H9 (cell line): ENCODE measurements at regions not wholly inside any gene's neighbourhood (a gene's known extent, or its start where the extent isn't known, plus 50 kb on each side); places are given as distances from the start of the nearest gene placed in this dataset.

ENCODE experiments used
- DNase-seq: peaks from one replicate; pipeline ENCODE4 v3.0.0-alpha.2; 2017
- H2AFZ ChIP-seq: one replicate; pipeline ENCODE4 v1.6.1; 2013; ENCODE audit warnings: mild to moderate bottlenecking, low read length, control low read depth, moderate library complexity
- H2AK5ac ChIP-seq: 2 replicates; pipeline ENCODE4 v1.6.1; 2013; ENCODE audit warnings: low read length, control low read depth, mixed read lengths; ENCODE audit not compliant: insufficient read length
- H2BK120ac ChIP-seq: one replicate; pipeline ENCODE4 v1.6.1; 2013; ENCODE audit warnings: low read depth, mild to moderate bottlenecking, low read length, control low read depth, inconsistent platforms; ENCODE audit not compliant: poor library complexity, severe bottlenecking
- H2BK12ac ChIP-seq: 2 replicates; pipeline ENCODE4 v1.6.1; 2013; ENCODE audit warnings: low read length, control low read depth, mixed read lengths, low read depth; ENCODE audit not compliant: insufficient read length
- H2BK15ac ChIP-seq: 2 replicates; pipeline ENCODE4 v1.6.1; 2013; ENCODE audit warnings: low read depth, low read length, control low read depth
- H2BK20ac ChIP-seq: one replicate; pipeline ENCODE4 v1.6.1; 2013; ENCODE audit warnings: low read depth, mild to moderate bottlenecking, low read length, control low read depth, inconsistent platforms; ENCODE audit not compliant: poor library complexity, severe bottlenecking
- H2BK5ac ChIP-seq: 2 replicates; pipeline ENCODE4 v1.6.1; 2013; ENCODE audit warnings: low read length, control low read depth, mixed read lengths; ENCODE audit not compliant: insufficient read length
- H3K14ac ChIP-seq: 2 replicates; pipeline ENCODE4 v1.6.1; 2013; ENCODE audit warnings: low read length, control low read depth; ENCODE audit not compliant: insufficient read depth
- H3K18ac ChIP-seq: 2 replicates; pipeline ENCODE4 v1.6.1; 2013; ENCODE audit warnings: low read depth, mild to moderate bottlenecking, mixed read lengths, low read length, control low read depth; ENCODE audit not compliant: insufficient read length
- H3K23ac ChIP-seq: 2 replicates; pipeline ENCODE4 v1.6.1; 2013; ENCODE audit warnings: low read length, control low read depth, mixed read lengths, low read depth; ENCODE audit not compliant: insufficient read length
- H3K23me2 ChIP-seq: 2 replicates; pipeline ENCODE4 v1.6.1; 2013; ENCODE audit warnings: low read depth, mild to moderate bottlenecking, mixed read lengths, low read length, control low read depth; ENCODE audit not compliant: insufficient read length, poor library complexity, severe bottlenecking
- H3K27ac ChIP-seq: 2 replicates; pipeline ENCODE4 v1.5.1; 2013; ENCODE audit warnings: low read length, control low read depth, mixed read lengths, low read depth; ENCODE audit not compliant: insufficient read length
- H3K27me3 ChIP-seq: 2 replicates; pipeline ENCODE4 v1.6.1; 2013; ENCODE audit warnings: low read length, control low read depth, inconsistent platforms; ENCODE audit not compliant: insufficient read depth
- H3K4ac ChIP-seq: 2 replicates; pipeline ENCODE4 v1.6.1; 2013; ENCODE audit warnings: low read depth, mild to moderate bottlenecking, control low read depth, inconsistent platforms, low read length, moderate library complexity
- H3K4me1 ChIP-seq: 2 replicates; pipeline ENCODE4 v1.6.1; 2013; ENCODE audit warnings: low read length, control low read depth, inconsistent platforms; ENCODE audit not compliant: insufficient read depth
- H3K4me2 ChIP-seq: 2 replicates; pipeline ENCODE4 v1.6.1; 2013; ENCODE audit warnings: low read length, control low read depth, mixed read lengths; ENCODE audit not compliant: insufficient read length, insufficient read depth
- H3K56ac ChIP-seq: 2 replicates; pipeline ENCODE4 v1.6.1; 2013; ENCODE audit warnings: low read depth, mild to moderate bottlenecking, mixed read lengths, low read length, control low read depth; ENCODE audit not compliant: insufficient read length
- H3K79me1 ChIP-seq: 2 replicates; pipeline ENCODE4 v1.6.1; 2013; ENCODE audit warnings: low read depth, mild to moderate bottlenecking, moderate library complexity, low read length, control low read depth, inconsistent platforms; ENCODE audit not compliant: insufficient read depth, poor library complexity, severe bottlenecking
- H3K79me2 ChIP-seq: 2 replicates; pipeline ENCODE4 v1.6.1; 2013; ENCODE audit warnings: low read length, control low read depth, inconsistent platforms; ENCODE audit not compliant: insufficient read depth
- H3K9ac ChIP-seq: 2 replicates; pipeline ENCODE4 v1.6.1; 2013; ENCODE audit warnings: low read length, control low read depth, mixed read lengths; ENCODE audit not compliant: insufficient read length; ENCODE audit errors: extremely low read depth
- H3K9me3 ChIP-seq: one replicate; pipeline ENCODE4 v1.6.1; 2013; ENCODE audit warnings: low read depth, low read length, inconsistent platforms; ENCODE audit not compliant: control insufficient read depth
- H3T11ph ChIP-seq: one replicate; pipeline ENCODE4 v1.6.1; 2013; ENCODE audit warnings: mild to moderate bottlenecking, low read length, control low read depth, inconsistent platforms
- H4K20me1 ChIP-seq: one replicate; pipeline ENCODE4 v1.6.1; 2013; ENCODE audit not compliant: control insufficient read depth, insufficient read length, insufficient read depth
- H4K5ac ChIP-seq: 2 replicates; pipeline ENCODE4 v1.6.1; 2013; ENCODE audit warnings: low read depth, mild to moderate bottlenecking, mixed read lengths, low read length, control low read depth; ENCODE audit not compliant: insufficient read length
- H4K8ac ChIP-seq: replicated peaks from 2 replicates; pipeline ENCODE4 v1.6.1; 2013; ENCODE audit warnings: low read length, control low read depth, mixed read lengths, low read depth; ENCODE audit not compliant: insufficient read length
- H4K91ac ChIP-seq: 2 replicates; pipeline ENCODE4 v1.6.1; 2013; ENCODE audit warnings: low read depth, mild to moderate bottlenecking, moderate library complexity, mixed read lengths, low read length, control low read depth; ENCODE audit not compliant: insufficient read length
- H3K27ac Mint-ChIP-seq, 3 experiments: 2 replicates in 2 of 3; 3 replicates in 1 of 3; pipeline ENCODE4 v1.8.0; 2020 to 2021; ENCODE audit warnings: mixed read lengths in 3 of 3, mild to moderate bottlenecking in 1 of 3, moderate library complexity in 1 of 3
- H3K27me3 Mint-ChIP-seq: 2 replicates; pipeline ENCODE4 v1.8.0; 2021; ENCODE audit warnings: low read depth, mild to moderate bottlenecking, moderate library complexity, mixed read lengths
- H3K36me3 Mint-ChIP-seq, 3 experiments: 2 replicates in 2 of 3; 3 replicates in 1 of 3; pipeline ENCODE4 v1.8.0; 2020 to 2021; ENCODE audit warnings: low read depth in 3 of 3, mixed read lengths in 3 of 3; ENCODE audit not compliant: insufficient read depth in 1 of 3
- H3K4me1 Mint-ChIP-seq, 2 experiments: 2 replicates each; pipeline ENCODE4 v1.8.0; 2020; ENCODE audit warnings: mixed read lengths in 2 of 2
- H3K4me3 Mint-ChIP-seq, 2 experiments: 2 replicates in 1 of 2; 3 replicates in 1 of 2; pipeline ENCODE4 v1.8.0; 2020 to 2021; ENCODE audit warnings: mild to moderate bottlenecking in 2 of 2, mixed read lengths in 2 of 2, moderate library complexity in 1 of 2
- H3K9me3 Mint-ChIP-seq, 2 experiments: 2 replicates in 1 of 2; 3 replicates in 1 of 2; pipeline ENCODE4 v1.8.0; 2020; ENCODE audit warnings: mild to moderate bottlenecking in 2 of 2, mixed read lengths in 2 of 2, moderate library complexity in 1 of 2
- CTCF ChIP-seq: fragments of 200-600 bp; sonication (generic); conservative IDR thresholded peaks from 3 replicates; pipeline ENCODE4 v1.8.0; 2021; ENCODE audit warnings: antibody characterized with exemption, mild to moderate bottlenecking
- WGBS: extraction: QIAGEN DNeasy Blood & Tissue Kit; methylation state at CpG from one replicate; pipeline ENCODE4 v1.1.7; 2013; ENCODE audit warnings: missing lambda C conversion rate, low lambda C conversion rate, mixed read lengths; ENCODE audit not compliant: insufficient read length; ENCODE audit errors: extremely low coverage; 5-methylcytosine and 5-hydroxymethylcytosine counted together

DNA sequence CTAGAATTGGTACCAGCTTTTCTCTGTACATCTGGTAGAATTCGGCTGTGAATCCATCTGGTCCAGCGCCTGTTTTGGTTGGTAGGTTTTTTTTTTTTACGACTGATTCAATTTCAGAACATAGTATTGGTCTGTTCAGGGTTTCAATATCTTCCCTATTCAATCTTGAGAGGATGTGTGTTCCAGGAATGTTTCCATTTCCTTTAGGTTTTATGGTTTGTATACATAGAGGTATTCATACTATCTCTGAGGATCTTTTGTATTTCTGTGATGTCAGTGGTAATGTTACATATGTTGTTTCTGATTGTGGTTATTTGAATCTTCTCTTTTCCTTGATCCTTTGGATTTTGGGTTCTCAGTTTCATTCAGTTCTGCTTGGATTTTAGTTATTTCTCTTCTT, 172.1 kb upstream of the ITGA4 start:
- Histone ChIP-seq H3K79me1 (no peaks in the 10 kb centered on the region), H2AK5ac (no peak overlapping the region), H4K91ac (no peak overlapping the region), H2BK15ac (no peak overlapping the region), H3K79me2 (no peaks in the 10 kb centered on the region), H2BK12ac (no peak overlapping the region), H3K23me2 (no peaks in the 10 kb centered on the region), H4K5ac (no peak overlapping the region), H4K20me1 (no peaks in the 10 kb centered on the region), H2AFZ (no peak overlapping the region), H3K4me2 (no peak overlapping the region), H3K14ac (no peak overlapping the region), H3T11ph (no peak overlapping the region), H2BK120ac (no peak overlapping the region), H4K8ac (no peak overlapping the region), H3K4me1 (no peaks in the 10 kb centered on the region), H3K27ac (no peak overlapping the region), H2BK5ac (no peak overlapping the region), H2BK20ac (no peak overlapping the region), H3K56ac (no peak overlapping the region), H3K9ac (no peak overlapping the region), H3K27me3 (no peaks in the 10 kb centered on the region), H3K9me3 (no peaks in the 10 kb centered on the region), H3K18ac (no peak overlapping the region), H3K23ac (no peak overlapping the region), H3K4ac (no peak overlapping the region)
- Mint-ChIP-seq H3K27me3 (no peaks in the 10 kb centered on the region), H3K27ac (no peak overlapping the region), H3K9me3 (no peaks in the 10 kb centered on the region), H3K4me3 (no peak overlapping the region), H3K36me3 (no peaks in the 10 kb centered on the region), H3K4me1 (no peaks in the 10 kb centered on the region)
- TF ChIP-seq CTCF, result no peak
- DNase-seq, result no peak
- no CpG with 5 or more reads among the region's 3 CpGs for WGBS
